NCI-H446 (cell line): ENCODE measurements at regions not wholly inside any gene's neighbourhood (a gene's known extent, or its start where the extent isn't known, plus 50 kb on each side); places are given as distances from the start of the nearest gene placed in this dataset.
A peak's percentile ranks its signal among the peaks of the same experiment; 100 is the strongest.

Experiments used
- DNase-seq, 2 experiments: peaks; one replicate each; lab custom pipeline; 2025; lab: John Stamatoyannopoulos, UW

DNA sequence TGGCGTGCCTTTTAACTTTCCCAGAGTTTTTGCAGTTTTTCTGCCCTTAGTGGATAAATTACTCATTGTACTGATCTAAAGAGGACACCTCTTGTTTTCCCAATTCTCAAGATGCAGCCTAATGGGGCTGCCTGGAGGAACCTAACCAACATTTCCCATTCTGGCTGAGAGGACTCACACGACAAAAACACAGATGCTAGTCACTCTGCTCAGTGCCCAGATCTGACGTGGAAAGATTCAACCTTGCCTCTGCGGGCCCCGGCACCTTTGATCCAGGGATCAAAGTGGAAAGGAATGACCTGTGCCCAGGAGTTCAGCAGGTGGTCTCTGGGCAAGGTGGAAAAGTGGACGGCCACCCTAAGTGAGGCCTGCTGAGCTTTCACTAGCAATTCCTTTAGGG is 162.4 kb upstream of the FMN2 start:
- no peak for DNase-seq

- DNase-seq, result no peak
These were observed 160.9 kb upstream of the FMN2 start for GRCh38 chr1:239930686-239931262.

GRCh38 chr1:239931341-239931740 is 160.3 kb upstream of the FMN2 start:
- no peak for DNase-seq

DNA sequence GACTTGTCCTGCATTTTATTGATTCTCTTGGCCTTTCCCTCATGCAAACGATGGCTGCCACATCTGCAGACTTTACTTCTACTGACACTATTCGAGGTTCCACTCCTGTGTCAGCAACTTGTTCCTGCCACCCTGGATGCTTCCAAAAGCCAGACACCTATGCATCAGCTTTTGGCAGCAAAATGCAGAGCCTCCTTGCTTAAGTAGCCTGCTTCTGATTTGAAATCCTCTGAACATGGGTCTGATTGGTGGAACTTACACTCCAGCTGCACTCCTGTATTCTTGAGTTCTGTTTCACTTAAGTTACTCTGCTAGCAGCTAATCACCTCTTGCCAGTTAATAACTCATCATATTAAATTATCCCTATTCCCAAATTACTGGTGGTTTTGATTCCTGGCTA is 152.1 kb upstream of the FMN2 start:
- no peak for DNase-seq

- DNase-seq, result no peak
These were observed 147.9 kb upstream of the FMN2 start for GRCh38 chr1:239943761-239944160.

GRCh38 chr1:239944666-239945065 is 147.0 kb upstream of the FMN2 start:
- DNase-seq, result no peak

DNA sequence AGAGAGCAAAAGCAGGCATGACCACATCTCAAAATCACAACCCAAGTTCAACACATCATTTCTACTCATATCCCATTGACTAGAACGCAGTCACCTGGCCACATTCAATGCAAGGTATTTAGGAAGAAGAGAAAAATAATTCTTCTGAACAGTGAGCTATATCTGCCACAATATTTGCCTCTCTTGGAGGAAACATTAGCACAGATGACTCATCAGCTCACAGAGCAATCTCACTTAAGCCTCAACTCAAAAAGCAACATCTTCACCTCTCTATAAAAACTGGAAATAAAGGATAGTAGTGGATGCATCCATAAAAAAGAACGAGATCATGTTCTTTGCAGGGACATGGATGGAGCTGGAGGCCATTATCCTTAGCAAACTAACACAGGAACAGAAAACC is 143.9 kb upstream of the FMN2 start:
- DNase-seq, result no peak

- peak; percentile 27 to 74 for DNase-seq
These were observed 140.1 kb upstream of the FMN2 start for GRCh38 chr1:239951511-239952140.

- DNase-seq, result peak in 1 of 2 experiments; percentile 25
These were observed 139.1 kb upstream of the FMN2 start for GRCh38 chr1:239952348-239953308.

- no peak for DNase-seq
These were observed 136.8 kb upstream of the FMN2 start for GRCh38 chr1:239954836-239955235.

GRCh38 chr1:239955431-239955830 is 136.3 kb upstream of the FMN2 start:
- no peak for DNase-seq

- no peak for DNase-seq
These were observed 135.4 kb upstream of the FMN2 start for GRCh38 chr1:239956263-239956662.

DNA sequence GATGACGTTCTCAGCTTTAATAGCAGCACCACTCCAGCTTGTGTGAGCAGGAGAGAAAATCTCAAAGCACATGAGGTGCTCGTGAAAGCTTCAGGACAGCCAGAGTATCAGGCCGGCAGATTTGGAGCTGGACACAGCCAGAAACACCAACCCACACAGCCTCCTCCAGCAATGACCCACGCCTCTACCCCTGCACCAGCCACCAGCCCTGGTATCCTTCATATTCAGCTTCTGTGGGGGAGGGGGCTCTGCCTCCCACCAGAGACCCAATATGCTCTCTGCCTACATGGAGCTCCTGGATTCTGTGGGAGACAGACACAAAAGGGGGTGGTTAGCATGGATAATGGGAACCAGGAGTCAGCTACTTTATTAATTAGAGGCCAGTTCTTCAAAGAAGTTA is 133.6 kb upstream of the FMN2 start:
- DNase-seq, result no peak

GRCh38 chr1:239960366-239960765 is 131.3 kb upstream of the FMN2 start:
- DNase-seq, result no peak

GRCh38 chr1:239963856-239964255 is 127.8 kb upstream of the FMN2 start:
- no peak for DNase-seq

DNA sequence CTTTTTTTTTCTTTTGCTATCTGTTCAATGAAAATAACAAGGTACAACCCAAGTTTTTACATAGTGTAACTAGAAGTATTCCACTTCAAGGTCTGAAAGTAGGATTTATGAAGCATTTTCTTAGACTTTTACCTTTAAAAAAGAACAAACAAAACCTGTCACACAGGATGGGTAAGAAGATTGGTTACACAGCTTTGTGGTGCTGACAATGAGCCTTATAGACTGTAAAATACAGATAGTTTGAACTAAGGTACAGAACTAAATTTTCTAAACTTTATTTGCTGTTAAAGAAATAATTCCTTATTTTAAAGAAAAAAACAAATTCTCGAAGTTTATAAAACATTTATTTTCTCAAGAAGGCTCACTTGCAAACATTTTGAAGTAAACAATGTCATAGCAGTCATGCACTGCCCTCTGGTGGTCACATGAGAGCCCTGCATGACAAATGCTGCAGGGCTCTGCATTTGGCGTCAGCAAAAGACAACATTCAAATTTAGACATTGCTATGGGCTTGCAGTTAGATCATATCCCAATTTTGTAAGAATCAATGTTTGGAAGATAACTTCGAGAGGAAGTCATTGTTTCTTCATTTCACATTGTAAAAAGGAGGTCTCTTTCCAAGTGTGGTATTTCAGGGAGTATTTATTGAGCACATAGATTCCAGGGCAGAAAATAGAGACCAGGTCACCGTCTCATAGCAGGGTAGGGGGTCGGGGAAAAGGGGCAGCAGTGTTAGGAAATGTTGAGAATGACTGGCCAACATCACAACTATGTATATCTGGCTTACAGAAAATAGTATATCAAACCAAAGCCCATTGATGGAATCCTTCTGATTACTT is 115.3 kb upstream of the FMN2 start:
- DNase-seq, result peak; percentile 5 to 45

DNA sequence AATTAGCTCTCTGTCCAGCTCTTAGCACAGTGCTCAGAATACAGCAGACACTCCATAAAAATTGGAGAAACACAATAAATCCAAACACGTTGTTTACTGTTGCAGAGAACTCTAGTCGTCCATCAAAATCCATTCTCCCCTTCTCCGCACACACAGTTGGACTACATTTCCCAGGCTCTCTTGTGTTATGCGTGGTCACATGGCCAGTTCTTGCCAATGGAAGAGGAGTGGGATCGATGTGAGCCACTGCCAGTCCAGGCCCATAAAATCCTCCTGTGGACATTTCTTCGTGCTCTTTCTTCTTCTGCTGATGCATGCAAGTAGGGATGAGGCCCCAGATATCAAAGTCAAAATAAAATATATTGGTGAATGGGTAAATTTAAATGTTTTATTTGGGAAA is 114.3 kb upstream of the FMN2 start:
- DNase-seq, result peak in 1 of 2 experiments; percentile 7

- no peak for DNase-seq
These were observed 112.2 kb upstream of the FMN2 start for GRCh38 chr1:239979456-239979855.

DNA sequence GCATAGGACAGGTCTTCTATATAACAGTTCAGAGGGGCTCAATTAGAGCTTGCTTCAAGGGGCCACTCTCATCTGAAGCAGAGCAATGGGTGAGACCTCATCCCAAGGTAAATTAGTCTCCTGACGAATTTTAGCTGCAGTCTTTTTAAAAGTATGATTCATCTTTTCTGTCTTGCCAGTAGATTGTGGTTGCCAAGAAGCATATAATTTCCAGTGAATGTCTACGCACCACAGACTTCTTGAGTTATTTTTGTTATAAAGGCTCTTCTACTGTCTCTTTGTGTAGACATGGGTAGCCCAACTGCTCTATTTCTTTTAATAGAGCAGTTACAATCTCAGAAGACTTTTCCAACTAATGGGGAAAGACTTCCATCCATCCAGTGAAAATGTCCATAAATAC is 108.9 kb upstream of the FMN2 start:
- no peak for DNase-seq

DNA sequence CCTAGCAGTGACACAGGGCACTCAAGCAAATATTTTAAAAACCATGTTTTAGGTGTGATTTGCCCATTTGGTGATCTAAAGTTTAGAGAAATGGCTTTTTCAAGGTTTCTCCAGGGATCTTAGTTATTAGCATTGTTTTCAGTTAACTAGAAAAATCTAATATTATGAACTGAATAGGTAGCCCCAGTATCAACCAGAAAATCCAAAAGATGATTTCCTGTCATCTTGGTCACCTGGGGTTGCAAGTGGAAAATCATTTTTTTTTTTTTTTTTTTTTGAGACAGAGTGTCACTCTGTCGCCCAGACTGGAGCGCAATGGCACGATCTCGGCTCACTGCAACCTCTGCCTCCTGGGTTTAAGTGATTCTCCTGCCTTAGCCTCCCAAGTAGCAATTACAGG is 106.6 kb upstream of the FMN2 start:
- DNase-seq, result no peak

DNA sequence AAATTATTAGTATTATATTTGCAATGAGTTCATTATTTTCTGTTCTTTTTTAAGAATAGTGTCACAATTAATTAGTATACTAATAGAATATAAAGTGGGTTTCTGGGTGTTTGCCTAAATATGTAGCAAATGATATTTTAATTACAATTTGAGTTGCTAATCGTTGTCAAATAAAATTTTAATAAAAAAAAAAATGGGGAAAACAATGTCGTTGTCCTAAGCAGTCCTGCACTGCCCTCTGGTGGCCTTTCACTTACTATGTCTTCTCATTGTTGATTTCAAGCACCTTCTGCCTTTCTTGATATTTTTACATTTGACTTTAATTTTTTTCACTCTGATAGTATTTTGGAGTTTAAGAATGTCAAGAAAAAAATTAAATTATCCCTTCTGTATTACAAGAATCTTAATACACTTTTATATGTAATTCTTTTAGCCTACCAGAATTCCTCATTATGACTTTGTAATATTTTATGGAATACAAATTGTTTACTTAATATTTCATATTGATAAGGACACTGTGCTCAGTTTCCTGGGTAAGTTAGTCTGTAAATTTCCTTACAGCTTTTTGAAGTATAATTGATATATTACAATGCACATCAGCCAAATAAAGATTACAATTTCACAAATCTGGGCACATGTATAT is 104.5 kb upstream of the FMN2 start:
- DNase-seq, result peak in 1 of 2 experiments; percentile 33

DNA sequence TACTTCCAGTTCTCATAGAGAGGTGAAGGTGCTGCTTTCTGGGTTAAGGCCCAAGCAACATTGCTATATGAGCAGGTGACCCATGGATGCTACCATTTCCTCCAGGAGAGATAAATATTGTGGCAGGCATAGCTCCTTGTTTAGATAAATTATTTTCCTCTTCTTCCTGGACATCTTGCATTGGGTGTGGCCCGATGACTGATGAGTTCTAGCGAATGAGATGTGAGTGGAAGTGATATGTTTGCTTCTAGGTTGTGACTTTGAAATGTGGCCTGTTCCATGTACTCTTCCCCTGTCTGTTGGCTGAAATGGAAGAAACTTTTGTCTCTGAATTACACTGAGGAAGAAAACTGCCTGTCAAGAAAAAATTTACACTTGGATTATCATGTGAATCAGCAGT is 101.7 kb upstream of the FMN2 start:
- DNase-seq, result no peak
